ENCODE measurements at regions not wholly inside any gene's neighbourhood (a gene's known extent, or its start where the extent isn't known, plus 50 kb on each side); places are given as distances from the start of the nearest gene placed in this dataset.

DNA sequence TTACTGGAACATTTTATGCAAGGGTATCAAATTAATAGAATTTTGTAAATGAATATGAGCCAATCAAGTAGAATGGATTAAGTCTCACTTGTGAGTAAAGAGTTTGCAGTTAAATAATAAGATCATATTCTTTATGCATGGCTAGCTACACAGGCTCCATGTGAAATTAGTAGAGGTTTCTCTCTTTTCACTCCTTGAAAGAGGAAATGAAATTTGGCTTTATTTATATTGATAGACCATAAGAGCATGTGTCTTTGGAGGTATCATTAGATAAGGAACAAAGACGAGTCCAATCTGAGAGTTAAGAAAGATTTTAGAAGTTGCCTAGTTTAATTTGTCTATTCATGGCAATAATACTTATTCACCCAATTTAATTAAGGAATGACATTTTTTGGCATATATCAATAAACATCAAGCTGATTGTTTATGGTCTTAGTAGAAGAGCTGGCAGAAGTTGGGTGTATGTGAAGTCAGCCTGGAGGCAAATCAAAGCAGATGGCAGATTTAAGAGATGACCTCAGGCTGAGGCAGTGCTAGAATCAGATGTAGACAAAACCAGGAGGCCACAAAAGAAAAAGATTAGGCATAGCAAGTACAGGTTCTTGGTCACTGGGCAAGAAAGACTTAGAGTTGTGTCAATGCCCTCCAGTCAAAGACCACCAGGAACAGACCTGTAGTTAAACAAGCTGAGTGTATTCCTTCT, 406.5 kb upstream of the ARHGEF26 start:
- no peaks in the 10 kb centered on the region for H3K4me1 ChIP-seq (ENCODE audit: control insufficient read depth, extremely low read depth, insufficient read depth, low read length)
- no peak for TF ChIP-seq EZH2 (IDR thresholded peaks at IDR 0.05; ENCODE audit: low read length)
- TF ChIP-seq, protein P1, sequence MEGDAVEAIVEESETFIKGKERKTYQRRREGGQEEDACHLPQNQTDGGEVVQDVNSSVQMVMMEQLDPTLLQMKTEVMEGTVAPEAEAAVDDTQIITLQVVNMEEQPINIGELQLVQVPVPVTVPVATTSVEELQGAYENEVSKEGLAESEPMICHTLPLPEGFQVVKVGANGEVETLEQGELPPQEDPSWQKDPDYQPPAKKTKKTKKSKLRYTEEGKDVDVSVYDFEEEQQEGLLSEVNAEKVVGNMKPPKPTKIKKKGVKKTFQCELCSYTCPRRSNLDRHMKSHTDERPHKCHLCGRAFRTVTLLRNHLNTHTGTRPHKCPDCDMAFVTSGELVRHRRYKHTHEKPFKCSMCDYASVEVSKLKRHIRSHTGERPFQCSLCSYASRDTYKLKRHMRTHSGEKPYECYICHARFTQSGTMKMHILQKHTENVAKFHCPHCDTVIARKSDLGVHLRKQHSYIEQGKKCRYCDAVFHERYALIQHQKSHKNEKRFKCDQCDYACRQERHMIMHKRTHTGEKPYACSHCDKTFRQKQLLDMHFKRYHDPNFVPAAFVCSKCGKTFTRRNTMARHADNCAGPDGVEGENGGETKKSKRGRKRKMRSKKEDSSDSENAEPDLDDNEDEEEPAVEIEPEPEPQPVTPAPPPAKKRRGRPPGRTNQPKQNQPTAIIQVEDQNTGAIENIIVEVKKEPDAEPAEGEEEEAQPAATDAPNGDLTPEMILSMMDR (optimal IDR thresholded peaks at IDR 0.05 in 1 of 3, IDR thresholded peaks at IDR 0.05 in 1 of 3, conservative IDR thresholded peaks at IDR 0.05 in 1 of 3; ENCODE audit: extremely low read depth in 1 of 3, insufficient read depth in 2 of 3, low read length in 3 of 3), result no peak
- H3K4me3 ChIP-seq (ENCODE audit: control insufficient read depth in 2 of 3, extremely low read depth in 1 of 3, insufficient read depth in 2 of 3, low read depth in 1 of 3, low read length in 3 of 3), result no peak overlapping the region
- H3K9ac ChIP-seq (ENCODE audit: control insufficient read depth, extremely low read depth, insufficient read depth, low read length), result no peak overlapping the region
- dilution Hi-C loops (cut with MboI; ENCODE audit: extremely low pct_ligation_motif_present, low sequenced_read_pairs), result no loop called here
- H3K9me3 ChIP-seq (ENCODE audit: control insufficient read depth, low read depth, low read length), result no peaks in the 10 kb centered on the region
- H3K36me3 ChIP-seq (ENCODE audit: control insufficient read depth in 2 of 2, extremely low read depth in 1 of 2, insufficient read depth in 2 of 2, low read length in 2 of 2), result no peaks in the 10 kb centered on the region
- no peak overlapping the region for H3K4me2 ChIP-seq (ENCODE audit: control insufficient read depth, extremely low read depth, insufficient read depth, low read depth, low read length)
- FAIRE-seq, result no peak
- H4K20me1 ChIP-seq (ENCODE audit: control insufficient read depth, extremely low read depth, insufficient read depth, low read length), result no peaks in the 10 kb centered on the region
- H2AFZ ChIP-seq (ENCODE audit: control insufficient read depth, low read length), result no peak overlapping the region
- no peak for DNase-seq (ENCODE audit: low read depth, low spot score)
- H3K79me2 ChIP-seq (ENCODE audit: control insufficient read depth, insufficient read depth, low read length), result no peaks in the 10 kb centered on the region
- H3K9me1 ChIP-seq (ENCODE audit: control insufficient read depth, extremely low read depth, insufficient read depth, low read length), result no peaks in the 10 kb centered on the region
- no peak overlapping the region for H3K27ac ChIP-seq (ENCODE audit: control insufficient read depth, insufficient read depth, low read length)
- no peaks in the 10 kb centered on the region for H3K27me3 ChIP-seq (ENCODE audit: control insufficient read depth, extremely low read depth, insufficient read depth, low read length)

DNA sequence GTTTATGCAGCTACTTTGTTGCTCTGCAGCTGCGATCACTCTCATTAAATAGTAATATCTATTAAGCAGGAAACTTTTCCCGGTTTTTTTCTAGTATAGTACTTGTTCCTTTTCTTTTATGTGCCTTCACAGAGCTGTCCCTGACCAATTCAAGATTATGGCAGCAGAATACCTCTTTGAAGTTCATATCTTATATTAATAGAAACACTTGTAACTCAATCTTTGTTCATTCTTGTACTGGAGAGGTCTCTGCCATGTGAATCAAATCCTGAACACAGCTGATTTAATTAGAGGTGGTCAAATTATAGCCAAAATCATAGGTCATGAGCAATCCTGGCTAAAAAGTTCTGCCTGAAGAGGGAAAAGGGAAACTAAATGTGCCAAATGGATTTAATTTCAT, 399.0 kb upstream of the ARHGEF26 start:
- TF ChIP-seq, protein P1 (optimal IDR thresholded peaks at IDR 0.05 in 1 of 3, IDR thresholded peaks at IDR 0.05 in 1 of 3, conservative IDR thresholded peaks at IDR 0.05 in 1 of 3; ENCODE audit: extremely low read depth in 1 of 3, insufficient read depth in 2 of 3, low read length in 3 of 3), result no peak
- TF ChIP-seq EZH2 (IDR thresholded peaks at IDR 0.05; ENCODE audit: low read length), result no peak
- Histone ChIP-seq H3K9me3 (ENCODE audit: control insufficient read depth, low read depth, low read length) (no peaks in the 10 kb centered on the region), H3K79me2 (ENCODE audit: control insufficient read depth, insufficient read depth, low read length) (no peaks in the 10 kb centered on the region), H4K20me1 (ENCODE audit: control insufficient read depth, extremely low read depth, insufficient read depth, low read length) (no peaks in the 10 kb centered on the region), H3K27ac (ENCODE audit: control insufficient read depth, insufficient read depth, low read length) (no peak overlapping the region), H3K36me3 (ENCODE audit: control insufficient read depth in 2 of 2, extremely low read depth in 1 of 2, insufficient read depth in 2 of 2, low read length in 2 of 2) (no peaks in the 10 kb centered on the region), H3K4me3 (ENCODE audit: control insufficient read depth in 2 of 3, extremely low read depth in 1 of 3, insufficient read depth in 2 of 3, low read depth in 1 of 3, low read length in 3 of 3) (no peak overlapping the region), H3K9ac (ENCODE audit: control insufficient read depth, extremely low read depth, insufficient read depth, low read length) (no peak overlapping the region), H2AFZ (ENCODE audit: control insufficient read depth, low read length) (no peak overlapping the region), H3K4me1 (ENCODE audit: control insufficient read depth, extremely low read depth, insufficient read depth, low read length) (no peaks in the 10 kb centered on the region), H3K27me3 (ENCODE audit: control insufficient read depth, extremely low read depth, insufficient read depth, low read length) (no peaks in the 10 kb centered on the region), H3K4me2 (ENCODE audit: control insufficient read depth, extremely low read depth, insufficient read depth, low read depth, low read length) (no peak overlapping the region), H3K9me1 (ENCODE audit: control insufficient read depth, extremely low read depth, insufficient read depth, low read length) (no peaks in the 10 kb centered on the region)
- FAIRE-seq (no peak), DNase-seq (ENCODE audit: low read depth, low spot score) (no peak)
- dilution Hi-C loops (cut with MboI; ENCODE audit: extremely low pct_ligation_motif_present, low sequenced_read_pairs), result no loop called here
